SU-DHL-6 (cell line): ENCODE measurements at regions not wholly inside any gene's neighbourhood (a gene's known extent, or its start where the extent isn't known, plus 50 kb on each side); places are given as distances from the start of the nearest gene placed in this dataset.

ENCODE experiments used
- CTCF ChIP-seq: fragments of 200-600 bp; sonication (generic); IDR thresholded peaks from one replicate; pipeline ENCODE4 v1.5.1; 2017; ENCODE audit warnings: antibody characterized with exemption, mild to moderate bottlenecking, low read length, moderate library complexity; ENCODE audit not compliant: insufficient read depth, poor library complexity, severe bottlenecking
- EZH2phosphoT487 ChIP-seq: fragments of 200-600 bp; sonication (generic), shearing (Covaris generic); conservative IDR thresholded peaks from 2 replicates; pipeline ENCODE4 v1.6.1; 2018; ENCODE audit warnings: mild to moderate bottlenecking, antibody characterized with exemption, low read length, moderate library complexity, mixed read lengths

GRCh38 chr18:71027531-71027930, 738.7 kb downstream of the SOCS6 start:
- TF ChIP-seq CTCF (no peak), EZH2phosphoT487 (no peak)
